Activated CD8-positive, alpha-beta memory T cell treated with anti-CD3 and anti-CD28 coated beads for 24 hours (primary cell): ENCODE measurements at regions not wholly inside any gene's neighbourhood (a gene's known extent, or its start where the extent isn't known, plus 50 kb on each side); places are given as distances from the start of the nearest gene placed in this dataset.

Experiments used
- DNase-seq: peaks from one replicate; pipeline ENCODE4 v3.0.0-alpha.2; 2020

DNA sequence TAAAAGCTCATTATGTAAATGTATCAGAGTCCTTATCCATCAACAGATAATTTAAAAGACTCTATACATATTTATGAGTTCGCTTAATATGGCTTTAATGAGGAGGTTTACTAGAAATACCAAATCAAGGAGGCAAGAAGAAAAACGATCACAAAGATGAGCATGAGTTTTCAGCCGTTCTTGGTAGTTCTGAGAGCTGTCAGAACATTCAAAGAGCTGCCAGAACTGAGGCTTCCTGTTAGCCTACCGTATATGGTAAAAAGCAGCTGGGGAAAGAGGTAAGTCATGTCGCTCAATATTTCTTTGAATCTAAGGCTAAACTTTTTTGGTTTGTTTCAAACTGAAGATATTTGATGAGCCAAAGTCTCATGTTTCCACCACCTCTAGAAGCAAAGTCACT, 115.3 kb upstream of the PLXNC1 start:
- DNase-seq = no peak

DNA sequence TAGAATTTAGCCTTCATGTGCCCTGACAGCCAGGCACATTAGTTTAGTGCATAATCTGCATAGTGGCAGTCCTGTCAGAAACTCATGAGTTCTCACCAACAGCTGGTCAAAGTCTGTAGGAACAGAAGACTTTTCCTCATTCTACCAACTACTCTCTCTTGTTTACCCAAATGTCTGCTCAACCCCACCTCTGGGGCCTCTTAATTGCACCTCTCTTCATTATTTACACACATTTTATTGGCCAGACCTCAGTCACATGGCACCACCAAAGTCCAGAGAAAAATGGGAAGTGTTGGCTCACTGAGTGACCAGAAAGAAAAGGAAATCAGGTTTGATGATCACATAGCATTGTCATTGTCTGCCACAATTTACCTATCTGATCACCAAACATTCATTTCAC, 114.6 kb upstream of the PLXNC1 start:
- no peak for DNase-seq

DNA sequence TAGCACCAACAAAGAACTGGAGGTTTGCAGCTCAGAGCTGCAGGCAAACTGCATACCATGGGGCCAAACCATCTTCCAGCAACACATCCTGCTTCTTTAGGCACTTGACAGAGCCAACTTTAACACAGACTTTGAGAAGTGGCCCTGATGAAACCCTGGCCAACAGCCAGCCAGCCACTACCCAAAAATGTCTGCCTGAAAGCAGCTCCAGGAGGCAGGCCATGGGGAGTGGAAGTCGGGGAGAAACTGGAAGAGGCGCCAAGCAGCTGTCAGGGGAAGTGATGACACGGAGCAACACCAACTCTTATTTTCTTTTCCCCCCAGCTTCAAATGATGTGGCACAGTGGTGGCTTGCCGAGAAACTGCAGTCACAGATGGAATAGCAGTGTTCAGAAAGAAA, 110.9 kb upstream of the PLXNC1 start:
- DNase-seq = no peak

DNA sequence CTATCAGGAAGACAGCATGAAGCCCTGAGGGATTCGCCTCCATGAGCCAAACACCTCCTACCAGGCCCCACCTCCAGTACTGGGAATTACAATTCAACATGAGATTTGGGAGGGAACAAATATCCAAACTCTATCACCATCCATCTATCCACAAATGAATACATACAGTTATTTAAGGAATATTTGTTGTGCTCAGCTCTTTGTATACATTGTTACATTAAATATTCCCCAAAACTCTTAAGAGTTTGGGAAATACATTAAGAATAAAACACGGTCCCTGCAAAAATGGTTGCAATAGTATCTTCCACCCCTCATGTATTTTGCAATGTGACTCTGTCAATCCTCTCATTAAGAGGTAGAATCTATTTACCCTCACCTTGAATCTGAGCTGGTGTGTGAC, 109.8 kb upstream of the PLXNC1 start:
- DNase-seq = no peak

DNA sequence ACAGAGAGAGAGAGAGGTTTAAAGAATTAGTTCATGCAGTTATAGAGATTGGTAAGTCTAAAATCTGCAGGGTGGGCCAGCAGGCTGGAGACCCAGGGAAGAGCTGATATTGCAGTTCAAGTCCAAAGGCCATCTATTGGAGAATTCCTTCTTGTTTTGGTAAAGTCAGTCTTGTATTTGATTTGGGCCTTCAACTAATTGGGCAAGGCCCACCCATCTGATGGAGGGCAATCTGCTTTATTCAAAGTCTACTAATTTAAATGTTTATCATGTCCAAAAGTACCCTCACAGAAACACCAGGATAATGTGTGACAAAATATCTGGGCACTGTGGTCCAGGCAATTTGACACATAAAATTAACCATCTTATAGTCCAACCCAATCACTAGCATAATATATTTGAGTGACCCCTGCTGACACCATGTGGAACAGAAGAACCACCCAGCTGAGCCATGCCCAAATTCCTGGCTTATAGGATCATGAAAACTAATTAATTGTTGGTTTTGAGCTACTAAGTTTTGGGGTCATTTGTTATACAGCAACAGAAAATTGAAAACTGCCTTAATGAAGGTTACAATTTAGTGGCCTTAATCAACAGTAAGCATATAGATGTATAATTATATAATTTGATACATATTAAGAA, 109.1 kb upstream of the PLXNC1 start:
- DNase-seq = no peak

DNA sequence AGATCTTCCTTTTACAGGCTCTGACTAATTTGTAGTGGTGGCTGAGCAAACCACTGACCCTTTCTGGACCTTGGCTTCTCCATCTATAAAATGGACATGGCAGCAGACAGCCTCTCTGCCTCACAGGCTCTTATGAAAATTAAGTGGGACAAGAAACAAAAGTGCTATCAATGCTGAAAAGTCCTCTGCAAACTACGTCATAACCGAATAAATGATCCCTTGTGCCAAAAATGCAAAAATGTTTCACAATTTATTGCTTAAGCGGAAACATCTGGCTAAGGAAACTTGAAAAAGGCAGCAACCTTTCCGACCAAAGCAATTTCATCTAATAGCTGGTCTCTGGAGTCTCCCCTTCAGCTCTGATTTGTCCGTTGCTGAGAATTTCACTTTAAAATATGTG, 108.5 kb upstream of the PLXNC1 start:
- DNase-seq = no peak

DNA sequence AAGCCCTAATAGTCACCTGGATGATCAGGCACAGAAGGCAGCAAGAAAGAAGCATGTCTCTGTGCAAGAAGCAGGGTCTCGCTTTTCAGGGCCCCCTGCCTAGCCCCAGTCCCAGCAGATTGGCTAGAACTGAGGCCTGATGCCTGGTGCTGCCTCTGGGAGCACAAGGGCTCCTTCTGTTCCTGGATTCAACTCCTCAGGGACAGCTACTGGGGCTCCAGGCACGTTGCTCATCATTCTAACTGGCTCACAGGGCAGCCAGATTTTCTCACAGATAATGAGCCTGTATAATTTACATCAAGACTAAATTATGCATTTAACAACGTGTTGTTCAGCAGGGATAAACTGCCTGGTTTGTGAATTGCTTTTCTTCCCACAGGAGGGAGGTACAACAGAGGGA, 106.5 kb upstream of the PLXNC1 start:
- no peak for DNase-seq

DNA sequence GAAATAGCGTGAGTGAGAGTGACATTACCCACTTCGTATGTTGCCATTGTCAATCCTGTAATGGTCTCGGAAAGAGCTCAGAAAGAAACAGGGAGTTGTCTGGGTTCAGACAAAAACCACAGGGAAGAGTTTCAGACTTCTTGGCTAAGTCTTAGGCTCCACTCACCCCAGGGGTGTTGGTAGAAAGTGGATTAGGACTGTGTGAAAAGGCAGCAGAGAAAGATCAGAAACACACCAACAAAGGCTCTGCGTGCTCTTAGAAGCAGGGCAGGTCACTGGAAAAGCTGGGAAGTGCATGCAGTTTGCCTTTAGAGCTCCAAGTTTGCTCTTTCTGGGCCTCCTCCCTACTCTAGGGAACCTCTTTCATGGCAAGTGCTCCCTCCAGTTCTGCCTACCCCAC, 106.1 kb upstream of the PLXNC1 start:
- no peak for DNase-seq

DNA sequence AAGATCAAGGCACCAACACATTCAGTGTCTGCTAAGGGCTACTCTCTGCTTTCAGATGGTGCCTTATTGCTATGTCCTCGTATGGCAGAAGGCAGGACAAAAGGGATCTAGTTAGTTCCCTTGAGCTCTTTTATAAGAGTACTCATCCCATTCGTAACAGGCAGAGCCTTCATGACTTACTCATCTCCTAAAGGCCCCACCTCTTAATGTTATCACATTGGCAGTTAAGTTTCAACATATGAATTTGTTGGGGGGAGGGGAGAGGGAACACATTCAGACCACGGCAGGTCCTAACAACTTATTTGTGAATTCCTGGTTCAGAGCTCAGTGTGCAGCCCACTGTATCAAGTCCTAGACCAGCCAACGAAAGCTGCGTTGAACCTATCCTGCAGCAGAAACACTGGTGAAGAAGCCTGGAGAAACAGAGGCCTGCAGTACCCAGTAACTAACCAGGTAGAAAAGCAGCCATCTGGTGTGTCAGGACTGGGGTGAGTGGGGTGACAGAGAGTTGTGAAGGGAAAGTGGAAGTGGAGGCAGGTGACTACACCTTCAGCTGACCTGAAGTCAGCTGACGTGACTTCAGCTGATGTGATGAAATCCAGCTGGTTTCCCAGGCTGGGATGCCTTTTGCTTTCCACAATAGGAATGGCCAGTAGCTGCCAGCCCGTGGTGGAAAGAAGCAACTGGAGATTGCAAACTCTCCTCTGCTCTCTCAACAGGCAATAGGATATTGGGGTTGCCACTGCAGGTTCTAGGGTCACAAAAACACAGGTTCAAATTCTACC, 101.6 kb upstream of the PLXNC1 start:
- DNase-seq = no peak

DNA sequence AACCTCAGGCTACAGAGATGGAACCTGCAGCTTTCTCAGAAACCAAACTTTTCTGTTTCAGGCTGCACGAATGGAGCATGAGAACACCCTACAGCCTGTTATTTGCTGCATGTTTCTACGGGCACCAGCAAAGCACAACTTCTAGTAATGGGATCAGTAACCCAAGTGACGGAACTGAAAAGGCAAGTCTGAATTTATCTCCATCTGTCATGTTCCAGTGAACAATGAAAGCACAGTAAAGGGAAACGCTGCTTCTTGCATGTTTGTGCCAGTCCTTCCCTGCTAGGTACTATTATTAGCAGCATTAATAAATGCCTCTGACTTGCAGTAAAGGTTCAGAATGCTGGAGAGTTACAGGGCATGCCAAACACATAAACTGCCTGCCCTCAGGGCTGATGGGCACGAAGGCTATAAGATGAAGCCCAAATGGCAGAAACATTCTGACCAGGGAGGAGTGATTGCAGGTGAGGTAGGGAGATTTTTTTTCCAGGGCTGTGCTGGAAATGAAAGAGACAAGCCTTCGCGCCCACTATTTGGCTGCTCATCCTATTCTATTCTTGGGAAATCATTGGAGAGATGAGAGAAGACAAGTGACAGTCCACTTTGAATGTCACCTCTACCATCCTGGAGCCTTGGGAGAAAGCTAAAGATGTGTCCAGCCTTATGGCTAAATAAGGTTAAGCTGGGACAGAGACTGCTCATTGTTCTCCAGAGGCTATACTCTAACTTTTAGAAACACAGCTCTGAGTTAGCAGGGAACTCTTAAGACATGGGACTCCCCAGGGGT, 100.4 kb upstream of the PLXNC1 start:
- DNase-seq = no peak

DNA sequence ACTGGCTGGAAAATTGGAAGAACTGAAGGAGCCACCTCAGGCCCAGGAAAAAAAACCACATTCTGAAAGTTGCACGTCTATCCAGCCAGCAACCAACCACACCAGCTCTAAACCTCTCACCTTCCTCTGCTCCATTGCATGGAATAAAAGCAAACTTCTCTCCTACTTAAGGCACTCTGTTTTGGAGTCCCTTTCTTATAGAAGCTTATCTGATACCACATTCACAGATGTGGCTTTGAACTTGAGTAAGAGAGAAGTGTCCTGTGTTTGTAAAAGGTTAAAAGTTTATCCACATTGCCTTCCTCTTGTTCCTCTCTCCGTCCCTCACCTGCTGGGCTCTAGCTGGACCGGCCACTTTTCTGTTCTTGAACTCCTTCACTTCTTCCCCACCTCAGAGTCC, 99.6 kb upstream of the PLXNC1 start:
- DNase-seq = no peak

DNA sequence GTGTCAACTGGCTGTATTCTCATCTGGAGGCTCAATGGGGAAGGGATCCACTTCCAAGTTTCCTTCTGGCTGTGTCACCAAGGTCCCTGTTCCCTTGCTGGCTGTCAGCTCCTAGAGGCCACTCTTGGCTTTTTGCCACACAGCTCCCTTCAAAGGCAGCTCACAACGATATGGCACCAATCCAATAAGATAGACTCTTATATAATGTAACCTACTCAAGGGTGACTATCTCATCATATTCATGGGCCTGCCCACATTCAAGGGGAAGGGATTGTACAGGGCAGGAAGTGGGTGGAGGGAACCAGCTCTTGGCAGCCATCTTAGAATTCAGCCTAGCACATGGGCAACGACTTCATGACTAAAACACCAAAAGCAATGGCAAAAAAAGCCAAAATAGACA, 98.7 kb upstream of the PLXNC1 start:
- no peak for DNase-seq

DNA sequence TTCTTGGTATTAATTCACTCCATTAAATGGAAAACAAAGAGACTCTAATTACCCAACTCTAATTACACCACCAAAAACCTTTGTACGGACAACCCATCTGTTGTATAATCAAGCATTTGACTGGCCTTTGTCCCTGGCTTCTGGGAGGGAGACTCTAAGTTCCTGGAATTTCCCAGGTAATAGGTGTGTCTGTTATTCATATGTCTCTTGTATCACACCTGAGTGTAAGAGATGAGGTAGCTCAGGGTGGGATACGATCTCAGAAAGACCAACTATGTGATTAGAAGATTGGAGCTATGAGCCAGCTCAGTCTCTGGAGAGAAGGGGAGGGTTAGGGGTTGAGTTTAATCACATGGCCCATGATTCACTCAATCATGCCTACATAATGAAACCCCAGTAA, 94.7 kb upstream of the PLXNC1 start:
- no peak for DNase-seq

DNA sequence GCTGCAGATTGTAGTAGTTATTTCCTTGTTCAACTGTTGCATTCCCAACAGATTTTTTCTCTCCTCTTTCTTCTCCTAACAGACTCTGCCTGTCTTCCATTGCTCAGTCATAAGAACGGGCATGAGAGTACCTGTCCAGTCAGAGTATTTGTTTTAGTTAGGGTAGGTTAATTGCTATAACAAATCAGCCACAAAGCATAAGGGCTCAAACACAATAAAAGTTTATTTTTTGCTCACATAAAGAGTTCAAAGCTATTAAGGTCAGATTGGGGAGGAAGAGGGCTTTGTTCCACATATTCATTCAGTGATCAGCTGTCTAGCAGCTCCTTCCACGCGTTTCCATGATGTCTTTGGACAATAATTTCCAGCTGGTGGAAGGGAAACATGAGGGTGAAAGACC, 92.8 kb upstream of the PLXNC1 start:
- no peak for DNase-seq

DNA sequence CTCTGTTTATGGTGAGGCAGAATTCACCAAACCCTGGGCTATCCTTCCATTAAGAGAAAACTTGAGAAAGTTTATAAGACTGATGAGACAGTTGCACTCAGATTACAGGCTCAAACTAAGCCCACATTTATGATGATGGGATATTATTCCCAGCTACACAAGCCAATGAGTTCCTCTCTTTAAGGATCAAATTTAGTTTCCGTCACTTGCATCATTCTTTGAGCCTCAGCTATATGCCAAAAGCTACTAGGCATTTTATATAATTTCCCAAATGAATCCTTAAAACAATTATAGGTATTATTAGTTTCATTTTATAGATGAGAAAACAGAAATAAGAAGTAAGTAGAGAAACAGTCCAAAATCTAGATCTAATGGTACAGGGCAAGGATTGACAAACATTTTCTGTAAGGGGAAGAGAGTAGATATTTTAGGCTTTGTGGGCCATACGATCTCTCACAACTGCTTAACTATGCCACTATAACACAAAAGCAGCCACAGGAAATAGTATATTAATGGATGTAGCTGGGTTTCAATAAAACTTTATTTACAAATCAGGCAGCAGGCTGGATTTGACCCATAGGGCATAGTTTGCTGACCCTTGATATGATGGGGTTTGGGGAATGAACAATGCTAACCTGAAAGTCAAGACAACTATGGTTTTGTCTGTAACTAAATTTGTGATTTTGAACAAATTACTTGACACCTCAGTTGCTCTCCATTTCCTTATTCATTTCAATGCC, 91.8 kb upstream of the PLXNC1 start:
- DNase-seq = no peak

DNA sequence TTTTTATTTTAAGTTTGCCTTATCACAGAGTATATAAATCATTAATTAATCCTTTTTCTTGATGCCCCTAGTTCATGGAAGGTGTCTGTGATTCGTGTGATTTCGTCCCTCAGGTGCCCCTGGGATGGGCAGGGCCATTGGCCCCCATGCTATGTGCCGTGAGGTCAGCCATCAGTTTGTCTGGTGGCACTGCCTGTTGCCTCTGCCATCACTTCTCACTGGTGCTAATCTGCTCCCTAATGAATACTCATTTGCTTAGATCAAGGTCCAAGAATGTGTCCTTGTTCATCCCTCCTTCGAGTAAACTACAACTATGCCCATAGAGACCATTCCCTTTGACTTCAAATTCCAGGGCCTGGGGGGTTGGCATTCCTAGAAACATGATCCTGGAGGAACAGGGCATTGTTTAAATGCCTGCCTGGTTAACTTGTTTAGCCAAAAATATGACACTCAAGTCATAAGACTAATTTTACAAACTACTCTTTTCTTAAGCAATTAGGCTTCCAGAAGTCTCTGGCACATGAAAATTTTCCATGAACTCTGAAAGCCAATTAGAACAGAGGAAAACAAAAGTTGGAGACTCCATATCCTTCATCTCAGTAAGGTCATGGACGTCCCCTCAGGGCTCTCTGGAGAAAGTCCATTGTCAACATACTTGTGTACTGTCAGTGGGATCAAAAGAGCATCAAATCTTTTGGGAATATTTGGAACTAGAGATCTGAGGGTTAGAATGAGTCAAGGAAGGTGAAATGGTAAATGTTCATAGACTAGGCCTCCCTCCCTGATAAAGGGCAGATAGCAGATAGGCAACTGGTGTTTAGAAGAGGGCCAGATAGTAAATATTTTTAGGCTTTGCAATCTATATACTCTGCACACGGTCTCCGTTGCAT, 90.9 kb upstream of the PLXNC1 start:
- DNase-seq = no peak

DNA sequence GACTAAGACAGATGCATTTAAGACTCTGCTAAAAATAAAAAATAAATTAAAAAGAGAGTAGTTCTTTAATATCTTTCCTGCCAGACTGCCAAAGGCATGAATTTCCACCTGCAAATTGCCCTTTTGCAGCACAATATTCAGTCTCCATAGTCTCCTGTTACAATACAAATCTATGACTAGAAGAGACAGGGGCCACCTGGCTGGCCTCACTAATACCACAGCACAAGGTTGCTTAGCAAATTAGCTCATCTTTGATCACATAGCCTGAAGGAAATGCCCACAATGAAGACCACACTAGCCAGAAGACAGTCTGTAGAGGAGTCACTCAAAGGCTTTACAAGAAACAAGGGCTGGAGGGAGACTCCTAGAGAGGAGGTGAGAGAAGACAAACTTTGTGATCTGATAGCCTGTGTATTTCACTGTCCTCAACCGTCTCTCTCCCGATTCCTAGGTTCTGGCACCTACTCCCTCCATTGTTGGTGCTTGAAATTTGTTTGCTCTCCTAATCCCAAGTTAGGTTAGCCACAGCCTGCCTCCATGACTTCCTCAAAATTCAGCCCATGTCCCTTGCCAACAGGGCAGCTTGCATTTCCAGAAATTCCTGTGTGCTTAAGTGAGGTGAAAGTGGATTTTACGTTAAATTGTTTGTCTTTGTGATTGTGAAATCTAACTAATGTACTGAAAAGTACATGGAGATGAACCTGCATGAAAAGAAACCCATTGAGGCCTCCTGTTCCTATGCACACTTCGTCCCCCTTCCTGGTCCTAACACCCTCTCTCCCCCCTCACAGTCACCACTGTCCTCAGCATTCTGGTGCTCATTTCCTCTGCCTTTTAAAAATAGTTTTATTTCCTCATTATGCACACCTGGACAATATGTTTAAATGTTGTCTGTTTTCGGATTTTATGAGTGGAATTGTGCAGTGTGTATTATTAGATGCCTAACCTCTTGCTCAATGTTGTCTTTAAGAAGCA, 88.7 kb upstream of the PLXNC1 start:
- no peak for DNase-seq

DNA sequence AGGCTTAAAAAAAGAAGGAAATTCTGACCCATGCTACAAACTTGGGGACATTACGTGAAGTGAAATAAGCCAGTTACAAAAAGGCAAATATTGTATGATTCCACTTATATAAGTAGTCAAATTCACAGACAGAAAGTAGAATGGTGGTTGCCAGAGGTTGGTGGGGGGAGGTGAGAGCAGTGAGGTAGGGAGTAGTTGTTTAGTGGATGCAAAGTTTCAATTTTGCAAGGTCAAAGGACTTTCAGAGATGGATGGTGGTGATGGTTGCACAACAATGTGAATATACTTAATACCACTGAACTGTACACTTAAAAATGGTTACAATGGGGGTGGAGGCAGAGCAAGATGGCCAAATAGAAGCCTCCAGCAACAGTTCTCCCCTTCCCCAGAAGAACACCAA, 86.2 kb upstream of the PLXNC1 start:
- DNase-seq = no peak

DNA sequence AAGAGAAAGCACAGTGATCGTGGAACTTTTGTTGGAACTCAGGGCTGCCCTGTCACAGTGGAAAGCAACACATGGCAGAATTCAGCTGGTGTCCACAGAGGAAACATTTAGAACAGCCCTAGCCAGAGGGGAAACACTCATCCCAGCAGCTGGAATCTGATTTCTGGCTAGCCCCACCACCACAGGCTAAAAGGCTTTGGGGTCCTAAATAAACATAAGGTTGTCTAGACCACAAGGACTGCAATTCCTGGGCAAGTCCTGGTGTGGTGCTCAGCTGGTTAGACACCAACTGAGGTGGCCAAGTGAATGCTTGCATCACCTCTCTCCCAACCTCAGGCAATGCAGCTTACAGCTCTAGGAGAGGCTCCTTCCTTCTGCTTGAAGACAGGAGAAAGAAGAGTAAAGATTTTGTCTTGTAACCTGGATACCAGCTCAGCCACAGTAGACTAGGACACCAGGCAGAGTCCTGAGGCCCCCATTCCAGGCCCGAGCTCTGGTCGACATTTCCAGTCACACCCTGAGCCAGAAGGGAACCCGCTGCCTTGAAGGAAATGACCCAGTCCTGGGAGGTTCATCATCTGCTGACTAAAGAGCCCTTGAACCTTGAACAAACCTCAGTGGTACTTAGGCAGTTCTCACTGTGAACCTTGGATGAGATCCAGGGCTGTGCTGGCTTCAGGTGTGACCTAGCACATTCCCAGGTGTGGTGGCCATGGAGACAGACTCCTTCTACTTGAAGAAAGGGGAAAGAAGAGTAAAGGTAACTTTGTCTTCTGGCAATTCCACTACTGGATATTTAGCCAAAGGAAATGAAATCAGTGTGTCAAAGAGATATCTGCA, 85.4 kb upstream of the PLXNC1 start:
- no peak for DNase-seq

DNA sequence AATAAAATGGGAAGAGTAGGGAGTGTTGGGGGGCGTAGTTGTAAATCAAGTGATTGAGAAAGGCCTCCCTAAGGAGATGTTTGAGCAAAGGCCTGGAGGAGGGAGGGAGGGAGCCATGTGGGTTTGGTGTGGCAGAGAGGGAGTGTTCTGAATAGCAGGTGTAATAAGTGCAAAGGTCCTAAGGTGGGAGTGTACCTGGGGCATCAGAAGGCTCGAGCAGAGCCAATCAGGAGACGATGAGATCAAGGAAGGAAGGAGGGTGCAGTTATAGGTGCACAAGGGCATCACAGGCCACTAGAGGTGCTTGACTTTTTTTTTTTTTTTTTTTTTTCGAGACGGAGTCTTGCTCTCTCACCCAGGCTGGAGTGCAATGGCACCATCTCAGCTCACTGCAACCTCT, 77.9 kb upstream of the PLXNC1 start:
- DNase-seq = no peak
